NB4 (cell line): ENCODE measurements at regions not wholly inside any gene's neighbourhood (a gene's known extent, or its start where the extent isn't known, plus 50 kb on each side); places are given as distances from the start of the nearest gene placed in this dataset.

Experiments
- DNase-seq: peaks from one replicate; pipeline ENCODE4 v3.0.0; 2010; ENCODE audit warnings: low read depth
- H3K4me3 ChIP-seq: one replicate; pipeline ENCODE4 v1.5.1; 2011; ENCODE audit warnings: mild to moderate bottlenecking, low read depth, low read length, moderate library complexity
- MYC ChIP-seq: IDR thresholded peaks from 2 replicates; pipeline ENCODE4 v1.6.1; 2011; ENCODE audit warnings: low read depth, low read length
- POLR2A ChIP-seq: IDR thresholded peaks from 2 replicates; pipeline ENCODE4 v1.6.1; 2011; ENCODE audit warnings: mild to moderate bottlenecking; ENCODE audit not compliant: insufficient read length; ENCODE audit errors: extremely low read depth
- TF ChIP-seq, protein P1 (sequence below): IDR thresholded peaks from 2 replicates; pipeline ENCODE4 v1.6.1; 2011; ENCODE audit warnings: low read depth, low read length
- TF ChIP-seq, protein P2 (sequence below): IDR thresholded peaks from one replicate; pipeline ENCODE4 v1.5.1; 2012; ENCODE audit warnings: low read depth, low read length

DNA sequence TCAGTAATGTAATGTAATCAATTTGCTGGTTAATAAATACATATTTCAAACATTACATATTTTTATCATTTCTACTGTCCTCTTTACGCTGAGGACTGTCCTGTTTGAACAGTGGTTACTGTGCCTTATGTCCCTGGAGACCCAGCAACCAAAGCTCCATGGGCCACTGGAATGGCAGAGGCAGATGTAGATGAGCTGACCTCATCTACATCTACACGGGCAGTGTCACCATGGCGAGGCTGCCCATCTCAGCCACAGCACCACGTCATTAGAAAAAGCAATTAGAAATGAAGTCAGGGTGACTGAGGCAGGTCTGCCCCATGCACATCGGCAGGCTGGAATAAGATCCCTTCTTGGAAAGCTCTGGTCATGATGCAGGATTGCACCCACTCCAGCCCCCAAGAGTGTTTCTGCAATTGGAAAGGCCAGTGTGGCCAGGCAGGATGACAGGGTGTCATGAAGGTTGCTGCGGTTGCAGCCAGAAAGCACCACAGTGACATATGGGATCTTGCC lies 237.5 kb downstream of the NDUFA10 start:
- DNase-seq, result no peak
- H3K4me3 ChIP-seq, result no peak overlapping the region
- TF ChIP-seq POLR2A (no peak), MYC (no peak)
- TF ChIP-seq, protein P1, sequence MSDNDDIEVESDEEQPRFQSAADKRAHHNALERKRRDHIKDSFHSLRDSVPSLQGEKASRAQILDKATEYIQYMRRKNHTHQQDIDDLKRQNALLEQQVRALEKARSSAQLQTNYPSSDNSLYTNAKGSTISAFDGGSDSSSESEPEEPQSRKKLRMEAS, result no peak
- TF ChIP-seq, protein P2, sequence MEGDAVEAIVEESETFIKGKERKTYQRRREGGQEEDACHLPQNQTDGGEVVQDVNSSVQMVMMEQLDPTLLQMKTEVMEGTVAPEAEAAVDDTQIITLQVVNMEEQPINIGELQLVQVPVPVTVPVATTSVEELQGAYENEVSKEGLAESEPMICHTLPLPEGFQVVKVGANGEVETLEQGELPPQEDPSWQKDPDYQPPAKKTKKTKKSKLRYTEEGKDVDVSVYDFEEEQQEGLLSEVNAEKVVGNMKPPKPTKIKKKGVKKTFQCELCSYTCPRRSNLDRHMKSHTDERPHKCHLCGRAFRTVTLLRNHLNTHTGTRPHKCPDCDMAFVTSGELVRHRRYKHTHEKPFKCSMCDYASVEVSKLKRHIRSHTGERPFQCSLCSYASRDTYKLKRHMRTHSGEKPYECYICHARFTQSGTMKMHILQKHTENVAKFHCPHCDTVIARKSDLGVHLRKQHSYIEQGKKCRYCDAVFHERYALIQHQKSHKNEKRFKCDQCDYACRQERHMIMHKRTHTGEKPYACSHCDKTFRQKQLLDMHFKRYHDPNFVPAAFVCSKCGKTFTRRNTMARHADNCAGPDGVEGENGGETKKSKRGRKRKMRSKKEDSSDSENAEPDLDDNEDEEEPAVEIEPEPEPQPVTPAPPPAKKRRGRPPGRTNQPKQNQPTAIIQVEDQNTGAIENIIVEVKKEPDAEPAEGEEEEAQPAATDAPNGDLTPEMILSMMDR, result no peak

DNA sequence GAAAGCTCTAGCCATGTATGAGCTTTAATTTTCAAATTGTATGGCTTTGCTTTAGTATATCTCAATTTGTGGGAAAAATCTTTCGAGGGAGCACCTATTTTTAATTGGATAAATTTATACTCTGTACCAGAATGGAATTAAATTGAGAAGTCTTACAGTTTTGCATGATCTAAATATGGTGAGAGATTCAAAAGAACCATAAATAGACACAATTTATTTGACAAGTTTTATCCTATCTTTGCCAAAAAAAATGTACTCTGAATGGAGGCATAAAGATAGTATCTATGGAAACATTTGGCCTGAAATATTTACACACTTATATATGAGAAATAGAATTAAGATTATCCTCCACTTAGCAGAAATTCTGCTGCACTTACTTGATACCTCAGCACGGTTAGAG lies 238.4 kb downstream of the NDUFA10 start:
- no peak overlapping the region for H3K4me3 ChIP-seq
- no peak for TF ChIP-seq MYC
- DNase-seq, result no peak

DNA sequence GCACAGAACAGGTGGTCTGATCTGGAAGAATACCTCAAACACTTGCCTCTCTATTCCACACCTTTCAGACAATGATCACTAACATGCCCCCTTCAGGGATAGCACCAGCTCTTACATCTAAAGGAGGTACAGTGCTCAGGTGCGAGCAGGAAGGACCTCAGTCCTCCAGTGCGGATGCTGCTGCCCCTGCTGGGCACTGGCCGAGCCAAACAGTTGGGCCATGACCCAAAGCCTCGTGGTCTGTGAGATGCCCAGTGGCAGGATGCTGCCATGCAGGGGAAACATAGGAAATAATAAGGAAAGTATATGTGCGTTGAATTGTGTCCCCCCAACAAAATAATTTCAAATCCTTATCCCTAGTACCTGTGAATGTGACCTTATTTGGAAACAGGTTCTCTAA lies 243.7 kb downstream of the NDUFA10 start:
- no peak overlapping the region for H3K4me3 ChIP-seq
- no peak for DNase-seq
- TF ChIP-seq, protein P2, result no peak
- no peak for TF ChIP-seq MYC
- no peak for TF ChIP-seq POLR2A
- TF ChIP-seq, protein P1, result no peak

DNA sequence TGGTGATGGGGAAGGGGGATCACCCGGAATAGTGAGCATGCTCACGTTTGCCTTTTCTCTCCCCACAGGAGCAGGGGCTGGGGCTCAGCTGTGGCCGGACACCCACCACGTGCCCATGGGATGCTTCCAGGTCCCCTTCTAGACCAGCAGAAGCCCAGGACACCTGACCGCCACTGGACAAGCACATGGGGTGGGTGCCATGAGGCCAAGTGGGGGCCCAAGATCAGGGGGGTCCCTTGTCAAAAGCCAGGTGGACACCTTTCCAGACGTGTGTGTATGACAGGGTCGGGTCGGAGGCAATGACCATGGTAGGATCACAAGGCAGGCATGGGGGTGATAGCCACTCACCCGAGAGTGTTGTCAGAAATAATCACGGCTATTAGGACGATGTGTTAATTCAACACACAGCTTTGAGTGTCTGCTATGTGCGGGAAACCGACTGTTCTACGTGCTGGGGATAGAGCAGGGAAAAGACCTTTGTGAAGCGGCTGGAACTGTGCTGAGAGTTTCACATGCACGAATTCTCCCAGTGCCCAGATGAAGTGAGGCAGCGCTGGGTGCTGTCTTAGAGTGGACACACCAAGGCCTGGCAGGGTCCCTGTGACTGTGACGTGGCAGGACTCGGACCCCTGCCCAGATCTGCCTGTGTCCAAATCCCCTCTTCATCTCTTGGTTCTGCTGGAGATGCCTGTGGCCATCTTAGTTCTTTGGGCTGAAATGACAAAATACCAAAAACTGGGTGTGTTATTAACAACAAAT lies 244.7 kb downstream of the NDUFA10 start:
- no peak overlapping the region for H3K4me3 ChIP-seq
- no peak for DNase-seq
- no peak for TF ChIP-seq MYC
- TF ChIP-seq, protein P2, result no peak
- TF ChIP-seq, protein P1, result no peak

DNA sequence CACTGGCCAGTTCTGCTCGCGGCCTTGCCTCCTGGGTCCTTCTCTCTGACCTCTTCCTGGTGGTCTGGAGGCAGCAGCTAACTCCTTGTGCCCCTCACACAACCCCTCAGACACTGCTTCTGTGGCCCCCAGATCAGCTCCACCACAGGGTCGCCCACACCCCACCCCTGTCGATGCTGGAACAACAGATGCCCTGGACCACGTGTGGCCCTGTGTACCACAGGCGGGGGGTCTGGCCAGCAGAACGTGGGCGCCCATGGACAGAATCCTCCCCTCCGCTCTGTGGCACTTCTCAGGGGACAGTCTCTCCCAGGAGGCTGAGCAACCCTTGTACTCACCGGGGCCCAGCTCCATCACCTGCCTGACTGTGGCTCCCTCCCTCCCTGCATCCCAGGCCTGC lies 245.6 kb downstream of the NDUFA10 start:
- H3K4me3 ChIP-seq, result no peak overlapping the region
- DNase-seq, result no peak
- TF ChIP-seq, protein P1, result no peak
- TF ChIP-seq POLR2A, result no peak
- TF ChIP-seq, protein P2, result no peak
- TF ChIP-seq MYC, result no peak

DNA sequence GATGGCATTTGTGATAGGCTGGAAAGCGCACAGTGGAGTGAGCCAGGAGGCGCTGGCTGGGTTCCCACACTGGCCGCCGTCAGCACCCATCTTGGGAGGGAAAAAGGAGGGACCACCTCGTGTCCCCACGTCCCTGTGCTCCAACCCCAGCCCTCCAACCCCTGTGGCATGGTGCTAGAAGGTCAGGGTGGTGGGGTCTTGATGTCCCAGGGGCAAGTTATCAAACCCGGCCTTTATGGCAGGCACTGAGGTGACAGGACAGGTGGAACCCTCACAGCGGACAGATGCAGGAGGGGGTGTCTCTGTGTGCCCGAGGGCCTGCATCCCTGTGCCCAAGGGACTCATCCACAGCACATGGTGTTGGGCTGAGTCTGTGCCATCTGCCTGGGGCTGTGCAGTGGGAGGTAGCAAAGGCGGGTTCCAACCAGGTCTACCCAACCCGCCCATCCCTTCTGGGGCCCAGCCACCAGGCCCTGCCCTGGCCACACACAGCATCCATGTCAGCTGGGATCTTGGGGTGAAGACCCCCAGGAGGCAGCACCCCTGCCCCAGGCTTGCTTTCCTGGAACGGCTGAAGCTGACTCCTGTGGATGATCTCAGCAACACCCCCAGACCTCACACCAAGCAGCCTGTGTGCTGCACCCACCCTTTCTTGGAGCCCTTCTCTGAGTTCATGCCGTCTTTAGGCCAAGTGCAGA lies 246.1 kb downstream of the NDUFA10 start:
- no peak overlapping the region for H3K4me3 ChIP-seq
- DNase-seq, result no peak
- TF ChIP-seq POLR2A (no peak), MYC (no peak)
- TF ChIP-seq, protein P2, result no peak
- TF ChIP-seq, protein P1, result no peak
